HepG2 (cell line): ENCODE measurements at regions not wholly inside any gene's neighbourhood (a gene's known extent, or its start where the extent isn't known, plus 50 kb on each side); places are given as distances from the start of the nearest gene placed in this dataset.

Experiments
- ATAC-seq: fragments of 200-7000 bp; cut with Tn5 transposase; 3 replicates; pipeline ENCODE4 v1.9.1; 2020; ENCODE audit warnings: mild to moderate bottlenecking, moderate library complexity
- BruUV-seq: library from RNA; stranded (reverse); fragments of 400-500 nt; replicated peaks from 2 replicates; lab custom pipeline; 2021; lab: Mats Ljungman, UMichigan
- CTCF ChIA-PET: fragments of 300-600 bp; formaldehyde crosslinking; extraction: SDS; loops from one replicate; lab custom pipeline; 2021; ENCODE audit warnings: low total read pairs, inconsistent platforms, low intra/inter-chr PET ratio; lab: Yijun Ruan, JAX
- POLR2A ChIA-PET: fragments of 350-600 bp; sonication (Branson Sonifier 250); formaldehyde crosslinking; loops from one replicate; lab custom pipeline; 2020; ENCODE audit warnings: antibody characterized with exemption, inconsistent platforms; lab: Yijun Ruan, JAX
- DNase-seq: peaks from one replicate; pipeline ENCODE4 v3.0.0-alpha.2; 2015; ENCODE audit warnings: low spot score
- FAIRE-seq: peaks from 3 replicates; lab custom pipeline; 2011; peaks lifted over from hg19 to GRCh38; lab: Jason Lieb, UNC
- H2AFZ ChIP-seq: one replicate; pipeline ENCODE4 v1.6.1; 2011; ENCODE audit warnings: low read length, inconsistent platforms
- H3K27ac ChIP-seq: fragments of 300-600 bp; 3 replicates; pipeline ENCODE4 v1.8.0; 2011; ENCODE audit warnings: mixed run types, mild to moderate bottlenecking, mixed read lengths, low read length, inconsistent platforms; ENCODE audit not compliant: insufficient read depth; ENCODE audit errors: extremely low read length
- H3K27me3 ChIP-seq, 2 experiments: fragments of 200-600 bp in 1 of 2; 2 replicates in 1 of 2; 3 replicates in 1 of 2; pipeline versions ENCODE4 v1.6.0 to v1.8.0; 2011; ENCODE audit warnings: low read length in 2 of 2, mild to moderate bottlenecking in 2 of 2, moderate library complexity in 2 of 2, inconsistent platforms in 1 of 2; ENCODE audit not compliant: insufficient read depth in 2 of 2, control insufficient read depth in 1 of 2
- H3K36me3 ChIP-seq, 2 experiments: fragments of 200-600 bp in 1 of 2; replicated peaks in 1 of 2; 2 replicates in 1 of 2; 3 replicates in 1 of 2; pipeline versions ENCODE4 v1.5.1 to v1.8.0; 2011; ENCODE audit warnings: low read length in 2 of 2, inconsistent platforms in 1 of 2; ENCODE audit not compliant: insufficient read depth in 2 of 2, control insufficient read depth in 1 of 2
- H3K4me1 ChIP-seq: 2 replicates; pipeline ENCODE4 v1.5.1; 2012; ENCODE audit warnings: low read length, inconsistent platforms; ENCODE audit not compliant: insufficient read depth
- H3K4me2 ChIP-seq: 2 replicates; pipeline ENCODE4 v1.6.0; 2011; ENCODE audit warnings: low read depth, low read length, inconsistent platforms
- H3K4me3 ChIP-seq, 3 experiments: fragments of 200-600 bp in 1 of 3; sonication (generic), shearing (Covaris generic) in 1 of 3; replicated peaks in 1 of 3; 2 replicates each; pipeline ENCODE4 v1.5.1; 2011 to 2016; ENCODE audit warnings: low read length in 3 of 3, inconsistent platforms in 2 of 3, low read depth in 2 of 3, mild to moderate bottlenecking in 2 of 3, control low read depth in 1 of 3, mixed read lengths in 1 of 3; ENCODE audit not compliant: insufficient read depth in 1 of 3
- H3K79me2 ChIP-seq: one replicate; pipeline ENCODE4 v1.6.1; 2011; ENCODE audit warnings: low read length, inconsistent platforms; ENCODE audit not compliant: insufficient read depth
- H3K9ac ChIP-seq: 2 replicates; pipeline ENCODE4 v1.6.0; 2011; ENCODE audit warnings: mild to moderate bottlenecking, low read depth, low read length, inconsistent platforms; ENCODE audit not compliant: insufficient read depth
- H3K9me3 ChIP-seq: 2 replicates; pipeline ENCODE4 v1.5.1; 2012; ENCODE audit warnings: mild to moderate bottlenecking, low read length
- H4K20me1 ChIP-seq: 2 replicates; pipeline ENCODE4 v1.6.0; 2011; ENCODE audit warnings: inconsistent platforms, mild to moderate bottlenecking, low read length, moderate library complexity; ENCODE audit not compliant: insufficient read depth
- ADNP ChIP-seq: sonication (generic); formaldehyde crosslinking; IDR thresholded peaks from 2 replicates; pipeline ENCODE4 v1.4.0; 2020; ENCODE audit warnings: missing genetic modification reagents
- DDIT3 ChIP-seq: sonication (generic); formaldehyde crosslinking; IDR thresholded peaks from 2 replicates; pipeline ENCODE4 v1.4.0; 2020; ENCODE audit warnings: mild to moderate bottlenecking, missing genetic modification reagents
- MNT ChIP-seq: fragments of 450-650 bp; IDR thresholded peaks from 2 replicates; pipeline ENCODE4 v1.6.1; 2016
- RARG ChIP-seq: sonication (generic); formaldehyde crosslinking; IDR thresholded peaks from 2 replicates; pipeline ENCODE4 v1.4.0; 2020; ENCODE audit warnings: low read depth, mild to moderate bottlenecking, missing genetic modification reagents
- RELA ChIP-seq: sonication (generic); formaldehyde crosslinking; IDR thresholded peaks from 2 replicates; pipeline ENCODE4 v1.4.0; 2020; ENCODE audit warnings: missing genetic modification reagents
- RFX1 ChIP-seq: fragments of 450-650 bp; IDR thresholded peaks from 2 replicates; pipeline ENCODE4 v1.6.1; 2017
- TBX2 ChIP-seq: sonication (generic); formaldehyde crosslinking; IDR thresholded peaks from 2 replicates; pipeline ENCODE4 v1.5.0; 2020; ENCODE audit warnings: missing genetic modification reagents, mild to moderate bottlenecking, borderline replicate concordance
- TFAP4 ChIP-seq: sonication (generic); IDR thresholded peaks from 2 replicates; pipeline ENCODE4 v1.6.1; 2016; ENCODE audit warnings: low read depth, borderline replicate concordance
- ZNF224 ChIP-seq: sonication (generic); formaldehyde crosslinking; IDR thresholded peaks from 2 replicates; pipeline ENCODE4 v1.5.0; 2020; ENCODE audit warnings: mild to moderate bottlenecking, missing genetic modification reagents
- ZNF414 ChIP-seq: sonication (generic); formaldehyde crosslinking; IDR thresholded peaks from 2 replicates; pipeline ENCODE4 v1.5.0; 2020; ENCODE audit warnings: missing genetic modification reagents
- ZNF616 ChIP-seq: sonication (generic); formaldehyde crosslinking; IDR thresholded peaks from 2 replicates; pipeline ENCODE4 v1.5.0; 2020; ENCODE audit warnings: low read depth, mild to moderate bottlenecking, missing genetic modification reagents
- WGBS: methylation state at CpG from one replicate; pipeline ENCODE4 v1.1.6; 2017; ENCODE audit warnings: low lambda C conversion rate; 5-methylcytosine and 5-hydroxymethylcytosine counted together
- in situ Hi-C: cut with HindIII; loops from 2 replicates; pipeline ENCODE4 v1.10.0; 2017; ENCODE audit warnings: low pct_unique_long_range_greater_than_20kb; ENCODE audit not compliant: extremely low pct_ligation_motif_present
- intact Hi-C: fragments of 100-400 bp; cut with micrococcal nuclease; formaldehyde crosslinking; loops from one replicate; pipeline ENCODE4 v1.10.0; 2022; ENCODE audit not compliant: unreplicated experiment

GRCh38 chr12:81992461-81992860 lies 233.3 kb upstream of the PPFIA2 start:
- Histone ChIP-seq H2AFZ (no peak overlapping the region), H3K36me3 (no peaks in the 10 kb centered on the region), H3K9ac (no peak overlapping the region), H3K79me2 (no peaks in the 10 kb centered on the region), H3K4me3 (no peak overlapping the region), H3K4me2 (no peak overlapping the region), H3K27ac (no peak overlapping the region), H3K4me1 (no peaks in the 10 kb centered on the region), H4K20me1 (no peaks in the 10 kb centered on the region), H3K27me3 (no peaks in the 10 kb centered on the region), H3K9me3 (peaks cover 10% of the 10 kb centered on the region; the same call in 1 of the 2 replicates)
- CTCF ChIA-PET: no interaction called here
- POLR2A ChIA-PET: no interaction called here
- in situ Hi-C loops (no loop called here), intact Hi-C loops (no loop called here)
- no TSS peak for BruUV-seq
- TF ChIP-seq TBX2 (CRISPR knock-in tag) (no peak), ZNF224 (CRISPR knock-in tag) (no peak), RFX1 (no peak), ADNP (CRISPR knock-in tag) (no peak), RELA (CRISPR knock-in tag) (no peak), ZNF616 (no peak), TFAP4 (no peak), ZNF414 (no peak), RARG (CRISPR knock-in tag) (no peak), DDIT3 (no peak), MNT (no peak)
- DNase-seq (no peak), FAIRE-seq (no peak), ATAC-seq (no peak)
- 2% methylated on average over 2 of the region's 2 CpGs for WGBS
